Ovary (tissue), 7 donors: ENCODE measurements at regions not wholly inside any gene's neighbourhood (a gene's known extent, or its start where the extent isn't known, plus 50 kb on each side); places are given as distances from the start of the nearest gene placed in this dataset.

Experiments
- DNase-seq, 5 donors: peaks; one replicate each; pipeline ENCODE4 v3.0.0-alpha.2; 2019 to 2020
- H3K27ac ChIP-seq, 2 donors: fragments of 200-600 bp; one replicate each; pipeline versions ENCODE4 v1.5.1 to v1.8.0; 2019 to 2022
- H3K27me3 ChIP-seq: fragments of 200-600 bp; one replicate; pipeline ENCODE4 v1.8.0; 2022
- H3K36me3 ChIP-seq: fragments of 200-600 bp; sonication (generic); one replicate; pipeline ENCODE4 v1.5.1; 2019
- H3K4me1 ChIP-seq: one replicate; pipeline ENCODE4 v1.8.1; 2013; ENCODE audit warnings: mild to moderate bottlenecking, moderate library complexity; ENCODE audit not compliant: insufficient read depth
- H3K4me3 ChIP-seq: fragments of 200-600 bp; sonication (generic); one replicate; pipeline ENCODE4 v1.5.1; 2017
- H3K9me3 ChIP-seq, 2 donors: fragments of 200-600 bp in 1 of 2; sonication (generic) in 1 of 2; one replicate each; pipeline versions ENCODE4 v1.5.1 to v1.8.1; 2013 to 2019; ENCODE audit warnings: mild to moderate bottlenecking in 1 of 2, moderate library complexity in 1 of 2
- EP300 ChIP-seq: sonication (generic); formaldehyde crosslinking; IDR thresholded peaks from one replicate; pipeline ENCODE4 v1.6.1; 2017; ENCODE audit warnings: antibody characterized with exemption
- POLR2A ChIP-seq: fragments of 450-650 bp; IDR thresholded peaks from one replicate; pipeline ENCODE4 v1.6.1; 2017; ENCODE audit warnings: antibody characterized with exemption, mild to moderate bottlenecking, moderate library complexity
- whole genome bisulfite sequencing, 3 donors: extraction: QIAGEN DNeasy Blood & Tissue Kit in 1 of 3; methylation state at CpG; one replicate each; pipeline versions ENCODE4 v1.1.5 to v1.1.7; 2013 to 2017; 5-methylcytosine and 5-hydroxymethylcytosine counted together
- intact Hi-C, 4 donors: fragments of 100-400 bp; cut with DNase I; formaldehyde crosslinking; loops; one replicate each; pipeline versions ENCODE4 v1.11.0 to v1.15.1; 2022 to 2023
- TF ChIP-seq, protein P1 (sequence below), 3 donors: fragments of 450-650 bp in 2 of 3; fragments of 200-600 bp in 1 of 3; IDR thresholded peaks; one replicate each; pipeline versions ENCODE4 v1.5.1 to v1.8.0; 2016 to 2022; ENCODE audit warnings: antibody characterized with exemption in 3 of 3, mild to moderate bottlenecking in 1 of 3
- donor health status: DM: no; HTN: no; CAD: no; lungs with moderate emphysema.
- donor health status: DM: no; HTN: no; CAD: no.
- donor health status: Bipolar disorder and iron deficiency.
- donor health status: DM: no; HTN: no; CAD: no.
- donor health status: DM: yes; HTN: yes; CAD: no.

- no peak for TF ChIP-seq POLR2A
- TF ChIP-seq, protein P1, sequence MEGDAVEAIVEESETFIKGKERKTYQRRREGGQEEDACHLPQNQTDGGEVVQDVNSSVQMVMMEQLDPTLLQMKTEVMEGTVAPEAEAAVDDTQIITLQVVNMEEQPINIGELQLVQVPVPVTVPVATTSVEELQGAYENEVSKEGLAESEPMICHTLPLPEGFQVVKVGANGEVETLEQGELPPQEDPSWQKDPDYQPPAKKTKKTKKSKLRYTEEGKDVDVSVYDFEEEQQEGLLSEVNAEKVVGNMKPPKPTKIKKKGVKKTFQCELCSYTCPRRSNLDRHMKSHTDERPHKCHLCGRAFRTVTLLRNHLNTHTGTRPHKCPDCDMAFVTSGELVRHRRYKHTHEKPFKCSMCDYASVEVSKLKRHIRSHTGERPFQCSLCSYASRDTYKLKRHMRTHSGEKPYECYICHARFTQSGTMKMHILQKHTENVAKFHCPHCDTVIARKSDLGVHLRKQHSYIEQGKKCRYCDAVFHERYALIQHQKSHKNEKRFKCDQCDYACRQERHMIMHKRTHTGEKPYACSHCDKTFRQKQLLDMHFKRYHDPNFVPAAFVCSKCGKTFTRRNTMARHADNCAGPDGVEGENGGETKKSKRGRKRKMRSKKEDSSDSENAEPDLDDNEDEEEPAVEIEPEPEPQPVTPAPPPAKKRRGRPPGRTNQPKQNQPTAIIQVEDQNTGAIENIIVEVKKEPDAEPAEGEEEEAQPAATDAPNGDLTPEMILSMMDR (IDR thresholded peaks at IDR 0.05) = no peak
- no peak for TF ChIP-seq EP300
- intact Hi-C loops = no loop called here
- no peak overlapping the region for H3K4me3 ChIP-seq
- 96 to 97% (median 97%) methylated on average over 2 of the region's 2 CpGs for WGBS, 3 donors
- H3K4me1 ChIP-seq = no peaks in the 10 kb centered on the region
- H3K27me3 ChIP-seq = no peaks in the 10 kb centered on the region
- no peaks in the 10 kb centered on the region for H3K36me3 ChIP-seq
- DNase-seq = no peak
- H3K27ac ChIP-seq = no peak overlapping the region
- H3K9me3 ChIP-seq = no peaks in the 10 kb centered on the region
Measured at GRCh38 chr6:153621491-153621890, 417.5 kb upstream of the OPRM1 start.

GRCh38 chr6:153621070-153621469, 418.0 kb upstream of the OPRM1 start:
- Histone ChIP-seq H3K9me3 (no peaks in the 10 kb centered on the region), H3K27ac (no peak overlapping the region), H3K4me1 (no peaks in the 10 kb centered on the region), H3K4me3 (no peak overlapping the region), H3K27me3 (no peaks in the 10 kb centered on the region), H3K36me3 (no peaks in the 10 kb centered on the region)
- WGBS, 3 donors = 68 to 81% (median 81%) methylated on average over 5 of the region's 5 CpGs
- no peak for TF ChIP-seq POLR2A
- TF ChIP-seq EP300 = no peak
- TF ChIP-seq, protein P1 (IDR thresholded peaks at IDR 0.05) = no peak
- intact Hi-C loops = no loop called here
- no peak for DNase-seq

DNA sequence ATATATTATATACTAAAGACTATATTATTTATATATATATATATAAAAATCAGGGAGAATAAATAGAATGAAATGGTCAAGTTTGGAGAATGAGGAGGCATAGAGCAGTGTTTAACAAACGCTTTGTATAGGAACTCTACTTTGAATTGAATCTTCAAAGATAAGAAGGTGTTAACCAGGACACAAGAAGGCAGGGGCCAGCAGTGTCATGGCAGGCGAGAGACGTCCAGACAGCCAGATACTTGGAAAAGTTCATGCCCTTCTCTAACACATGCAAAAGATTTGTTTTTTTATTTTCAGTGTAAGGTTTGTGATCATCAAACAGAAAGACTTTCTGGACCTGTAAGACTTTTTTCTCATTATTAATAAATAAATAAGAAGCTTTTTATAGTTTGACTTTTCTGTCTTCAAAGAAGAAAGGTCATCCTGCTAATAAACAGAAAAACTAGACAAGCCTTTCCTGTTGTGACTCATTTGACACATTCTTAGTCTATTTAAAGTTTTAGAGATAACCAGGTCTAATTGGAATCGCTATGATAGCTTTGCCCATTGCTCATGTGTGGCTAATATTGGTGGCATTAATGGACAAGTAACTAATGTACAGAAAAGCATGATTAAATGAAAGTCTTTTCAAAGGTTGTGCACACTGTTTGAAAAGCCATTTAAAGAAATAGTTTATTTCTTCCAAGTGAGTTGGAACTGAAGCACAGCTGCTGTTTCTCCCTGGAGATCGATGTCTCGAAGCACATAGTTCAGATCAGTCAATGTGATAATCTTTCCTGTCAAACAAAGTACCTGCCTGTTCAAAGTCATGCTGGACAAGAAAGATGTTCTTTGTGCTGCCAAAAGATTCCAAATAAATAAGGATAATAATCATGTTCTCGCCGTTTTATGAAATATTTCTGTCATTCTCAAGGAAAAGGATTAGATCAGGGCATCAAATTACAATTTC, 420.4 kb upstream of the OPRM1 start:
- Histone ChIP-seq H3K4me3 (no peak overlapping the region), H3K27me3 (no peaks in the 10 kb centered on the region), H3K9me3 (no peaks in the 10 kb centered on the region), H3K4me1 (no peaks in the 10 kb centered on the region), H3K27ac (no peak overlapping the region), H3K36me3 (no peaks in the 10 kb centered on the region)
- DNase-seq = no peak
- intact Hi-C loops = no loop called here
- WGBS, 3 donors = 48 to 52% (median 51%) methylated on average over 8 of the region's 8 CpGs
- TF ChIP-seq EP300 (no peak), POLR2A (no peak)
- TF ChIP-seq, protein P1 (IDR thresholded peaks at IDR 0.05) = no peak

DNA sequence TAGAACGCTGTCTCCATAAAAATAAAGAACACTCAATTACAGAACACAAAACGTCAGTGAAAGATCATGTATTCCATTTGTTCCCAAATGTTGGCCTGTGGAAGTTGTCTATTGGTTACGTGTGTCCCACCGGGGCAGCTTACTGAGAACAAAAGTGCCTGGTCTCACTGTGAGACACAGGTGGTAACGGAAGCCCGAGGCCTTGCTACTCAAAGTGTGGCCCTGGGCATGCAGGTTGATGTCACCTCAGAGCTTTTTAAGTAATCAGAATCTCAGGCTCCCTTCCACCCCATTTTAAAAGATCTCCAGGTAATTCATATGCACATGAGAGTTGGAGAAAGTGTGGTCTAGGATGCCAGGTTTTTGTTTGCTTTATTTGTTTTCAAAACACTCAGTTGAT, 422.5 kb upstream of the OPRM1 start:
- intact Hi-C loops = no loop called here
- 73 to 75% (median 75%) methylated on average over 6 of the region's 6 CpGs for WGBS, 3 donors
- no peak for DNase-seq
- Histone ChIP-seq H3K36me3 (no peaks in the 10 kb centered on the region), H3K27ac (no peak overlapping the region), H3K9me3 (no peaks in the 10 kb centered on the region), H3K4me1 (no peaks in the 10 kb centered on the region), H3K27me3 (no peaks in the 10 kb centered on the region), H3K4me3 (no peak overlapping the region)
- no peak for TF ChIP-seq POLR2A
- TF ChIP-seq EP300 = no peak
- TF ChIP-seq, protein P1 (IDR thresholded peaks at IDR 0.05) = no peak
